DMS53 (cell line): ENCODE measurements at regions not wholly inside any gene's neighbourhood (a gene's known extent, or its start where the extent isn't known, plus 50 kb on each side); places are given as distances from the start of the nearest gene placed in this dataset.
"Not testable (repeated sequence)": the region's sequence is repeated elsewhere in the genome, so short reads cannot be mapped to it uniquely, and the experiment has no call there.

Experiments
- DNase-seq: peaks from one replicate; lab custom pipeline; 2025; lab: John Stamatoyannopoulos, UW

DNA sequence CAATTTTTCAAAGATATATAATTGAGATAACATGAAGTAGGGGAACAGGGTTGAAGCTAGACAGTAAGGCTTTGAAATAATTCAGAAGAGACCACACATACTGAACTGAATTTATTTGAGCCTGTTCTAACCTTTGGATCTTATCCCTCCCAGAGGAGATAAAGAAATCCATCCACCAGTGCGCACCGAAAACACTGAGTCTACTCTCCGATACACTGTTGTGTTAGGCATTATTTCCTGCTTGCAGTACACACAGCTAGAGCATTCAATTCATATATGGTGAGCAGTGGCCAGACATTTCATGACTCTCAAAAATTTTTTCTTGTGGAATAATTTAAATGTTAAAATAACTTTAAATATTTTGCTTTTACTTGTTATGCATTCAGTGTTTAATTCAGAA lies 342.7 kb downstream of the GPD2 start:
- DNase-seq = no peak

DNA sequence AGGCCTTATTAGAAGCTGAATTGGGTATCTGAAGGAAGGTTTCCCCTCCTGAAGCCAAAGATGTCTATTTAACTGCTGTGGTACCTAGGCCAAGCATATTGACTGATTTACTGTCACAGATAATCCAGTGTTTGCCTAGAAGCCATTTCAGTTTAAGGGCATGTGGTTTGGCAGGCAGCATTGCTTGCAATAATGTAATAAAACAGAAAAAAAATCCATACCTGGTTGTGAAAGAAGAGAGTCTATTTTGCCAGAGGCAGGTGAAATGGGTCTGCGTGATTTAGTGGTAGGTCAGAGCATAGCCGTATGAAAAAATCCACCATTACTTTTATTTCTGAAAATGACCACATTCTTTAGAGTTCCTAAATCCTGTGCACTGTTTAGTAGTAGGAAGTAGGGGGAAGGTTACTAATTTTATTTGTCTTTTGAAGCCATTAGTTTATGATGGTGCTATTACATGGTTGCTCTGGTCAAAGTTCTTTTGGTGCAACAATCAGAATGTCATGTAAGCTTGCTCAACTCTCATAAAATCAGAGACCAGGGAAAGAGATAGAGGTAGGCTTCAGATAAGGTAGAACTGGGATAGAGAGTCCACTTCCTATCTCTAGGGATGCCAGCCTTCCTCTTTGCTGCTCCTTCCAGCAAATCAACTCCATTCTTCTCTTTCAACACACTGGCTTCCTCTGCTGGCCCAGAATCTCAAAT lies 343.4 kb downstream of the GPD2 start:
- no peak for DNase-seq

DNA sequence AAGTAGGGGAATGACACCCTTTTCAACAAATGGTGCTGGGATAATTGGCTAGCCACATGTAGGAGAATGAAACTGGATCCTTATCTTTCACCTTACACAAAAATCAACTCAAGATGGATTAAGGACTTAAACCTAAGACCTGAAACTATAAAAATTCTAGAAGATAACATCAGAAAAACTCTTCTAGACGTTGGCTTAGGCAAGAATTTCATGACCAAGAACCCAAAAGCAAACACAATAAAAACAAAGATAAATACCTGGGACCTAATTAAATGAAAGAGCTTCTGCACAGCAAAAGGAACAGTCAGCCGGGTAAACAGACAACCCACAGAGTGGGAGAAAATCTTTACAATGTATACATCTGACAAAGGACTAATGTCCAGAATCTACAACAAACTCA lies 345.5 kb downstream of the GPD2 start:
- not testable (repeated sequence) for DNase-seq

- no peak for DNase-seq
These were observed 348.0 kb downstream of the GPD2 start for GRCh38 chr2:156784020-156784701.

- DNase-seq = no peak
These were observed 351.3 kb downstream of the GPD2 start for GRCh38 chr2:156787517-156787916.

- no peak for DNase-seq
These were observed 354.3 kb downstream of the GPD2 start for GRCh38 chr2:156790343-156791037.

GRCh38 chr2:156792242-156792840 lies 356.2 kb downstream of the GPD2 start:
- no peak for DNase-seq

DNA sequence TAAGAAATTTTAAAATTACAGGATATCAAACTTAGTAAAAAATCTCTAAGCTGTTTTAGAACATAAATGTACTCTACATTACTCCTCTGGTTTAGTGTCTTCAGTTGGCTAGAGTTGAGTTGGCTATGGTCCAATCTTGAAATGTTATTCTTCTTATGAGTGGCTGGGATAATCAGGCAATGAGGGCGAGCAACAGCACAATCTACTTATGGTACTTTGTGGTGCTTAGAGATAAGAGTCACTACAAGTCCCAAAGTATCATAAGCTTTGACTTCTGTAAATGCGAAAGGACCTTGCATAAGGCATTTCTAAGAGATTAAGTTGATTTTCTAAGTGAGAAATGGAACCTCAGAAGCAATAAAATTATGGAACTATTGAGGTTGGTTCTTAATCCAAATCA lies 361.7 kb downstream of the GPD2 start:
- DNase-seq = no peak

DNA sequence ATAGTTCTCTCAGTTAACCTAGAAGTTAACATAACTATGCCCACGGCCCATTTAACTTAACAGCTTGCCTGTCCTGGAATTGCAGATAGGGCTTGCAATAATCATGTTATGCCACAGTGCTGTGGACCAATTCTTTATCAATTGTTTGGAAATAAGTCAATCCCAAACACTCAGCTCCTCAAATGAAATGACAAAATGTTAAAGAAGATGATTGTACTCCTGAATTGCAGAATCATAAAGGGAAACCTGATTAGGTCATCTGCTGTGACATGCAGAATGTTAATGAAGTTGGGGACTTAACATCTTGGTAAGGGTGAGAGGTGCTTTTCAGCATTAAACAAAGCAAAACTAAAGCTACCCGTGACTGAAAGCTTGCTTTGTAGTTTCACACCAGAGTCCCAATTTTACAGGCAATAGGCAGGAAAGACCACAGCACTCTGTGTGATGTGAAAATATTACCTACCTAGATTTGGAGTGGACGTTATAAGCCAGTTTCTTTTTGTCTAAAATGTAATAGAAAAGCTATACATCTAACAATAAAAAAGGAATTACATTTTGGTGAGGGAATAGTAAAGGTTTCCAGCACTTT lies 364.0 kb downstream of the GPD2 start:
- peak; percentile 64 for DNase-seq

DNA sequence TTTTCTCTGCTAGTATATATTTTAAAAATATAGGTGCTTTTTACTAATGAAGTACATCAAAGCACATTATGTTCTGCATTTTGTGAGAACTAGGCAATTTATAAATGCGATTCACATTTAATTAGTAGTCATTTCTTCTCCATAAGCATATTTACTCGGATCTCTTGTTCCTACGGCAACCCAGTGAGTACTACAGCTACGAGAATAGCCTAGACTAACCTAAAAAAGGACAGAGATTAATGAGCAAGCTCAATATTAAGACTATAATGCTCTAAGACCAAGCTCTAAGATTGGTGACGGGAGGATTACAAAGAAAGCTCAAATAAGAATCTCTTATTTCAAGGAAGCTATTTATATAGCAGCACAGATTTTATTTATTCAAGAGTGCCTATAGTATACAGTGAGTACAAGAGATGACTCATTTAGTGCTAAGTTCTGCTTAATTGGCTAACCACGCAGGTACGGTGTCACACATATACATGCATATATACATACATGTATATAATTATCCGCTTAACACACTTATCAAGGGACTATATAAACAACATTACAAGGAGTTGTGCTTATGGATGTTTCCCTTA lies 364.7 kb downstream of the GPD2 start:
- peak; percentile 85 for DNase-seq

DNA sequence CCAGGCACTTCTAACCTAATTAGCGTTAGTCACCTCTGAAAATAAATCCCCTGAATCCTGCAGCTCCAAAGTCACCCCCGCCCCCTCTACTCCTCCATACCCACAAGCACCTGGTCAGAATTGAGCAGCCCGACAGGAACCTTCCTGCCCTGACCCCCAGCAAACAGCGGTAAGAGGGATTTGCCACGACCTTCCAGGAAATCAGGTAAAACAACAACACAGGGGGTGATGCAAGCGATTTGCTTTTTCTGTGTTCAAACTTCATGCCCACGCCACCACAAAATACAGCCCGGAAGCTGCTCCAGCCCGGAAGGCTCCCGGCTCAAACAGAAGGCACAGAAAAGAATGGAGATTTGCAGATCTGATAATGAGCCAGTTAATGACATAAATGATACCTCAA lies 367.1 kb downstream of the GPD2 start:
- peak; percentile 77 for DNase-seq

- DNase-seq = peak; percentile 14
These were observed 367.8 kb downstream of the GPD2 start for GRCh38 chr2:156803967-156804366.

DNA sequence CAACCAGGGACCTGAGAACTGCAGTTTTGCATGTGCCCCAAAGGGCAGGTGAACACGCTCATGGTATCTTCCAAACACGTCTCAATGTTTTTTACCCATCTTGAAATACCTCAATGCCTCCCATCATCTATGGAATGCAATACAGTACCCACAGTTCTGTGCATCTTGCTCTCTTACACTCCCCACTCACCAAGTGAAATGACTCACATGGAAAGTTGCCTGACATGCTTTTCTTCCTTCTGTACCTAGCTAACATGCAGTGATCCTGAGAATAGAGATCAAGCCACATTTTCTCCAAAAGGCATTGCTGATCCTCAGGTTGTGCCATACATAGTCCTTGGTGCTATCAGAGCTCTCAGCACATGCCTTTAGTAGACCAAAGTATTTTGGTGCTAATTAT lies 373.9 kb downstream of the GPD2 start:
- no peak for DNase-seq

DNA sequence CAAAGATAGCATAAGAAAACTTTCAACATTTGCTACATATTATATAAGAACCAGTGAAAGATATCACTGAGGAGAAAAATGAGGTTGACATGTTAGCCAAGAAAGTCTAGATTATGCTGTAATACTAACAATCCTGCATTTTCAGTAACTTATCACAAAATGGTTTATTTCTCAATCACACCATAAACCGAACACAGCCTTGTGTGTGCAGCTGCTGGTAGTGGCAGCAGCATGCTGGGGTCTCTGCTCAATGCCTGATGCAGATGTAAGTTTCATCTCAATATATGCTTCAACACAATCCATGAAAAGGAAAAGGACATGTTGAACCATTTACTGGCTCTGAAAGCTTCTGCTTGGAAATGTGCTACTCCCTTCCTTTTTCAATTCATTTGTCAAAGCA lies 376.3 kb downstream of the GPD2 start:
- DNase-seq = no peak

- no peak for DNase-seq
These were observed 381.3 kb downstream of the GPD2 start for GRCh38 chr2:156817430-156817829.

GRCh38 chr2:156818221-156818620 lies 382.0 kb downstream of the GPD2 start:
- no peak for DNase-seq

GRCh38 chr2:156818944-156819343 lies 382.8 kb downstream of the GPD2 start:
- peak; percentile 14 for DNase-seq

DNA sequence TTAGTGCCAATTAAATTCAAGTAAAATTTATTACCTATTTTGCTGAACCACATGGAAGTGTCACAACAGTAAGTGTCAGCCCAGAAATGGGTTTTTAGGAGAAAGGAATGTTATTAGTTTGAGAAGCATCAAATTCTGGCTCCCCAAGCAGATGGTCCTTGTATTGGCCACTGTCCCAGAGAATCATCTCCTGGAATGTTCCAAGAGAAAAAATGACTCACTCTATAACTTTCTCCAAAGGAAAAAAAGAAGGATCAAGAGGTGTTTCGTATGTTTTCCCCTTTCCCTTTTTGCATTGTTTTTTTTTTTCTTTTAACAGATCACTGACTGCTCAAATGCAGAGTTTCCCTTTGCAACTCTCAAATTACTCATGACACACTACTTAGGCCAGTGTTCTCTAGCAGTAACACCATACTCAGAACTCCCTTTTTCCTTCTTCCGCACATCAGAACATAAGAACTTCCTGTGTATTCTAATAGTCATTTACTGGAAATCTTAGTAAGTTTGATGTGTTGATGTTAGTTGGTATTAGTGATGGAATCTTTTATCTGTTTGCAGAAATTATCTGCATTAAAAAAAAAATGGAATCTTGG lies 390.3 kb downstream of the GPD2 start:
- no peak for DNase-seq

DNA sequence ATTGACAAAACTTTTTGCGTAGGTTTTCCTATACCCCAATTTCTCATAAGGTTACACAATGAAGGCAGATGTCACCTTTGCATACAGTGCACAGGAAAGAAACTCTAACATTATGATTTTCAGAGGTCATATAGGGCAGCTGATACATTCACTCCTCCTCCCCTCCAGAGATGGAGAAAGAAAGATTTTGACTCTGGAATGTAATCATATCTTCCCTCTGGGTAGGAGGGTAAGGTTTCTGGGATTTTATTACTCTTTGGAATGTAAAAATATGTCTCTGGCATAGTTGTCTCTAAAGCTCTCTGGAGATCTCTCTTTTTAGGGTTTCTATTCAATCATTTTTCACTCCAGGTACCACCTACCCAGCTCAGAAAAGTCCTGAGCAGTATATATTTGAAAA lies 398.3 kb downstream of the GPD2 start:
- DNase-seq = no peak

DNA sequence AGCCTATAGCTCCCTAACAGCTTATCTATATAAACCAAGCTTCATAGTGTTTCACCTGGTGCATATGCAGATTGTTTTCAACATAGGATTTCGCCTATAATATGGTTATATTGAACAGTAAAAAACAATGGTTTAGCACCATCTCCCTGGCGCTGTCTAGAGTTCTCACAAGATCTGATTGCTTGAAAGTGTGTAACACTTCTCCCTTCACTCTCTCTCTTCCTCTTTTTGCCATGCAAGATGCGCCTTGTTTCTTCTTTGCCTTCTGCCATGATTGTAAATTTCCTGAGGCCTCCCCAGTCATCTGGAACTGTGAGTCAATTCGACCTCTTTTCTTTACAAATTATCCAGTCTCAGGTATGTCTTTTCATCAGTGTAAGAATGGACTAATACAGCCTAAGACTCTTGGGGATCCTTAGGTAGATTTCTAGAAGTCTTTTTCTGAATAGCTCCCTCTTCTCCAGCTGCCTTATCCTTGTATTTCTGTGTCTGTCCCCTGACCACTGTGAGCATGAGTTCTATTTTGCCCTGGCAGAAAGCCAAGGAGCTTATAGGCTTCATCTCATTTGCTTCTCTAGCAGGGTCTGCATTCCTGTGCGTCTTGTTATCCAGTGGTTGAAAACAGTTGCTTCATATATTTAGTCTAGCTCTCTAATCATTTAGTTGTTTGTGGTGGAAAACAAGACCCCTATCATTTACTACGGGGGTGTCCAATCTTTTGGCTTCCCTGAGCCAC lies 401.6 kb downstream of the GPD2 start:
- DNase-seq = no peak

GRCh38 chr2:156841321-156841720 lies 405.1 kb downstream of the GPD2 start:
- DNase-seq = peak; percentile 20
